Fibroblast of skin of back (primary cell): ENCODE measurements at regions not wholly inside any gene's neighbourhood (a gene's known extent, or its start where the extent isn't known, plus 50 kb on each side); places are given as distances from the start of the nearest gene placed in this dataset.
"Not testable (repeated sequence)": the region's sequence is repeated elsewhere in the genome, so short reads cannot be mapped to it uniquely, and the experiment has no call there.

Experiments
- DNase-seq: peaks from one replicate; pipeline ENCODE4 v3.0.0-alpha.2; 2013

DNA sequence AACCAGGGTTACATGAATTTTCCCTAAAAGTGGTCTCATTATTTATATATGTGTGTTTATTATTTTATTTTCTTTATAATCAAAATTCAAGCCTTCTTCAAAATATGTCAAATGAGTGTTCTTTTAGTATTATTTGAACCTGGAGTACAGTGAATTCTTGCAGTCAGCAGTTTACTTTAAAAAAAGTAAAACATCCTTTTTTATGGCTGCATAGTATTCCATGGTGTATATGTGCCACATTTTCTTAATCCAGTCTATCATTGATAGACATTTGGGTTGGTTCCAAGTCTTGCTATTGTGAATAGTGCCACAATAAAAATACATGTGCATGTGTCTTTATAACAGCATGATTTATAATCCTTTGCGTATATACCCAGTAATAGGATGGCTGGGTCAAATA, 920.9 kb downstream of the DNAJB9 start:
- not testable (repeated sequence) for DNase-seq

DNA sequence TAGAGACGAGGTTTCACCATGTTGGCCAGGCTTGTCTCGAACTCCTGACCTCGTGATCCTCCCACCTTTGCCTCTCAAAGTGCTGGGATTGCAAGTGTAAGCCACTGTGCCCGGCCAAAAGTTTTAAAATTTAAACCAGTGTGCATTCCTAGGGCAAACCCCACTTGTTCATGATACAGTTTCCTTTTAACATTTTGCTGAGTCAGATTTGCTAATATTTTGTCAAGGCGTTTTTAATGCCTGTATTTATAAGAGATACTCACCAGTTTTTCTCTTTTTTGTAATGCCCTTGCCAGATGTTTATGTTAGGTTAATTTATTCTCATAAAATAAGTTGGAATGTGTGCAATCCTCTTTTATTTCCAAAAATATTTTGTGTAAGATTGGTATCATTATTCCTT, 927.4 kb downstream of the DNAJB9 start:
- DNase-seq, result no peak

- no peak for DNase-seq
Measured at GRCh38 chr7:109498131-109498530, 928.5 kb downstream of the DNAJB9 start.

GRCh38 chr7:109503421-109503820, 933.7 kb downstream of the DNAJB9 start:
- no peak for DNase-seq

- no peak for DNase-seq
Measured at GRCh38 chr7:109522585-109522984, 952.9 kb downstream of the DNAJB9 start.

- no peak for DNase-seq
Measured at GRCh38 chr7:109527833-109528232, 958.2 kb downstream of the DNAJB9 start.

DNA sequence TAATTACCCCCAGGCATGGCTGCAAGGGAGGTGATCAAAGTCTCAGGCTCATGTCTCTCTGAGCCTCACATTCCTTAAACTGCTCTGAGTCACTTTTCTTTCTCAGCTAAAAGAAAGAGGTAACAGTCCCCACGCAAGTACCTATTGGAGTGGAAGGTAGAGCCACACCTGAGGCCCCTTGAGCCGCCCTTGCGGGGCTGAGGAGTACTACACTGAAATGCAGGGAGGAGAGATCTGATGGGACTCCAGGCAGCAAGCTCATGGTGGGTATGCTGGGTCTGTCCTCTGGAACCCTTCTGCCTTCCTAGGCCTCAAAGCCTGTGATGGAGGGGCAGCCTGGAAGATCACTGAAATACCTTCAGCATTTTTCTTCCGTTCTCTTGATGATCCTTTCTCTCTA, 960.0 kb downstream of the DNAJB9 start:
- DNase-seq, result no peak

DNA sequence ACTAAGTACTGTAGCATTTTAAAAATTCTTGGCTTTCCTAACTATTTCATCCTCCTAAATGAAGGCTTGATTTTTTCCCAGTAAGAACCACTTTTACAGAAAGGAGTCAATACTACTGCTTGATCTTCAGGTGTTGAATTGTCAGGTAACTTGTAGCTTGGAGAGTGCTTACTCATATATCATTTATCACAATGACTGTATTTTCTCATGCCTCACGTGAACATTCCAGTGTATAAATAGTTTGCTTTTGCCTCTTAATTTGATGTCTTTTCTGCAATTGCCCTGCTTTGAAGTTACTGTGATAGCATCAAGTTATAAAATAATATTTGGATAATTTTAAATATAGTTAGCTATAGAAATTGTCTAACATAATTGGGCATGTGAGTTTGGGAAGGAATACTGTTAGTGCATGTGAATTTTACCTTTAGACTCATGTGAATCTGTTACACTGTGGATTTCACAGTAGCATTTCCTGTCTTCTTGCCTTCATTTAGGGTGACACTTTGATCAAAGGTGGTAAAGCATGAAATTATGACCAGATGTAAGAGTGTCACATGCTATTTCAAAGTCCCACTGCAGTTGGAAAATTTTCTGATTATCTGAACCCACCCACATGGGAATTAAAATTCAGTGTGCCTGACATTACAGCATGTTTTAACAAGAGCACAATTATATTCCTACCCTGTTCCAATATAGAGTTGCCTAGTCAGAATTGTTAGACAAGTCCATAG, 962.8 kb downstream of the DNAJB9 start:
- no peak for DNase-seq

GRCh38 chr7:109545686-109546085, 976.0 kb downstream of the DNAJB9 start:
- DNase-seq, result no peak

DNA sequence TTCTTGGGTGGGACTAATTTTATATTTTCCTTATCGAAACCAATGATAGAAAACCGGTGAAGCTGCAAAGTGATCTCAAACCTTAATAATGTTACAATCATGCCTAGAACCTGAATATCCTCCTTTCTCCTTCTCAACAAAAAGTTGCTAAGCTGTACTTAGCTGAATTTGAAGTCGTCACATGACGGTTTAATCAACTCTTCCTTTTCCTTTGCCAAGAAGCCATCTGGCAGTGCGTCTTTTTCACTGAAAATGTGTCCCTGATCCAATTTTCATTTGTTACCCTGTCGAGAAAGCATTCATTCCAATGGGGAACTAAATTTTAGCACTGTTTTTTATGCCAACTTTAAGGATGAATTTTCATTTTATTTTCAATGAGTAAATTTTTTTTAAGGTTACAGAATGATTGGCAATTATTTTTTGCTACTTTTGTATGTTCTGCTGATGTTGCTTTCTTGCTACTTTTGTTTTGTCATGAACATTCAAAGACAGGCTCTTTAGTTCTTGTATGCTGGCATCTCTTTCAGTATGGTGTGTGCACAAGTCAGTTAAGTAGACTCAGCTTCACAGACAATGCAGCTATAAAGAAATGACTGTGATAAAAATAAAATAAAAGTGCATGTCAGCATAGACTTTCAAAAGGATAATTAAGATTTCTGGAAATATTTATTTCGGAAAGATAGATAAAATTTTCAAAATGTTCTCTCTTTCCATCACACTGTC, 980.0 kb downstream of the DNAJB9 start:
- DNase-seq, result no peak

- no peak for DNase-seq
Measured at GRCh38 chr7:109552017-109552416, 982.3 kb downstream of the DNAJB9 start.

DNA sequence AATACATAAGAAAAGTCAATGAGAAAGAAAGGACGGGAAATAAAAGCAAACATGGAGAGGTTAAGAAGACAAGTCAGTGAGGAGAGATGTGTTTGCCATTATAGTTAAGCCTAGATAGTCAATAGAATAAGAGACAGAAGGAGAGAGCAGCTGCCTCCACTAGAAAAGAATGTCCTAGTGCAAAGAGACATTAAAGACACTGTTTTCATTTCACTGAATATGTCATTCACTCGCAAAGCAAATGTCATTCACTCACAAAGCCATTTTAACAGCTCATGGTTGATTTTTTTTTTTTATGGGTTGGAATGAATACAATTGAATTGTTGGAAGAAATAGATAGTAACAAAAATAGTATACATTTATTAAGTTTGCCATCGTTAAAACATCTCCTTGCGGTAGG, 1007.6 kb downstream of the DNAJB9 start:
- DNase-seq, result no peak

DNA sequence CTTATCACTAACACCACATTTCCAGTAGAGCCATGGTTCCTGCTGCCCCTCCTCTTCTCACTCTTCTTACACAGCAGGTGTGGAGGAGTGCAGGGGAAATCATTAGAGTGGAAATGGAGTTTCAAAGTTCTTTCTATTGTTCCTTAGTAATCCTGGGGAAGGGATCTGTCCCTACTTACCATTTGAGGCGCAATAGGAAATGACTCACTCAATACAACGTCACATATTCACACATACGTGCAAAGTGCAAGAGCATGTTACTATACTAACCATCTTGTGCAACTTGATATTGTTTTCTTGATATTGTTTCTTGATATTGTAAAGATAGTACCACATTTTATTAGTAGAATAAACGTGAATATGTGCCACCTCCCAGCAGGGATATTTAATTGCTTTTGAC, 1010.2 kb downstream of the DNAJB9 start:
- no peak for DNase-seq

DNA sequence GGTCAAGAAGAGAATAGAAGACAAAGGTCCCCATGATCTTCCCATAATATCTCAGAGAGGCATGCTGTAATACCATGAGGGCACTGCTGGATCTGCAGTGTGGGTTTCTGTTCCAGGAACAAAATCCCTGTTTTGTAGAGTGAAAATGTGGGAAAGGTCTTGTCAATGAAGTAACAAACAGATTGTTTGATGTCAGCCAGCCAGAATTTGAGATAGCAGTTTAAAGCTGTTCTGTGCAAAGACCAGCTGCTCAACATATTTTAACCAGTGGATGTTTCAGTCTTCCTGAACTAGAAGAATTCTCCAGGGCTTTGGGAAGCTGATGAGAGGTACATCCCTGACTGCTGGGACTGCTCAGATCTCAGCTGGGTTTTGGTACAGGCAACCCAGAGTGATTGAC, 1012.5 kb downstream of the DNAJB9 start:
- DNase-seq, result no peak

- DNase-seq, result not testable (repeated sequence)
Measured at GRCh38 chr7:109596948-109597347, 1027.3 kb downstream of the DNAJB9 start.

- no peak for DNase-seq
Measured at GRCh38 chr7:109611656-109612055, 1042.0 kb downstream of the DNAJB9 start.

DNA sequence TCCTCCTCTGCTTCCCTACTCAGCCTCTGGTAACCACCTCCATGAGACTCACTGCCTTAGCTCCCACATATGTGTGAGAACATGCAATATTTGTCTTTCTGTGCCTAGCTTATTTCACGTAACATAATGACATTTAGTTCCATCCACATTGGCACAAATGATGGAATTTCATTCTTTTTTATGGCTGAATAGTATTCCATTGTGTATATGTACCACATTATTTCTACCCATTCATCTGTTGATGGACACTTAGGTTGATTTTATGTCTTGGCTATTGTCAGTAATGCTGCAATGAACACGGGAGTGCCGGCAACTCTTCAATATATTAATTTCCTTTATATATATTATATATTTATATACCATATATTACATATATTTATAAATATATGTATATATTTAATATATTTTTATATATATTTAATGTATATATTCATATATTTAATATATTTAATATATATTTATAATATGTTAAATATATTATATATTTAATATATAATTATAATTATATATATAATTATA, 1046.9 kb downstream of the DNAJB9 start:
- no peak for DNase-seq

- DNase-seq, result no peak
Measured at GRCh38 chr7:109622320-109622719, 1052.6 kb downstream of the DNAJB9 start.

- not testable (repeated sequence) for DNase-seq
Measured at GRCh38 chr7:109632890-109633289, 1063.2 kb downstream of the DNAJB9 start.

DNA sequence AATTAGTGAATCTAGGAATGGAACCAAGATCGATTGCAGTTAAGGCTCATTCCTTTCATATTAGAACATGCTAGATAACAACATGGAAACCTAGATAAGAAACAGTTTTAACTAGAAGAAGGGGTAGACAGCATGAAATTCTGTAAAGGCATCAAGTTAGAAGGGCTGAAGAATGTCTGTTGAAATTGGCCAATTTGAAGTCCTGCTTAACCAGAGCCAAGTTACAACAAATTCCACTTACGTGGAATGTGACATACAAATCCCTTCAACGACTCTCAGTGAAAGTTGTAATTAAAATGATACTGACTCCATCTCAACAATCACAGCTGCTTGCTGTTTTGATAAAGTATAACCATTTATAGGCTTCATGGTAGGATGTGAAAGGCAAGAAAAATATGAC, 1065.7 kb downstream of the DNAJB9 start:
- no peak for DNase-seq

- no peak for DNase-seq
Measured at GRCh38 chr7:109637428-109637990, 1067.8 kb downstream of the DNAJB9 start.

DNA sequence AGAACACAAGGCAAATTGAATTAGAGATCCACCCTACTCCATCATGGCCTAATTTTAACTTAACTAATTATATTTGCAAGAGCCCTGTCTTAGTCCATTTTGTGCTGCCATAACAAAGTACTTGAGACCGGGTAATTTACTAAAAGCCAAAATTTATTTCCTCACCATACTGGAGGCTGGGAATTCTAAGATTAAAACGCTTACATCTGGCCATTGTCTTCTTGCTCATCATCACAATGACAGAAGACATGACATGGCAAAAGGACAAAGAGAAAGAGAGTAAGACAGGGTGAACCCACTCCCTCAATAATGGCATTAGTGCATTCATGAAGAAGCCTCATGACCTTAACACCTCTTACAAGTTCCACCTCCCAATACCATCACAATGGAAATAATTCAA, 1068.6 kb downstream of the DNAJB9 start:
- no peak for DNase-seq

DNA sequence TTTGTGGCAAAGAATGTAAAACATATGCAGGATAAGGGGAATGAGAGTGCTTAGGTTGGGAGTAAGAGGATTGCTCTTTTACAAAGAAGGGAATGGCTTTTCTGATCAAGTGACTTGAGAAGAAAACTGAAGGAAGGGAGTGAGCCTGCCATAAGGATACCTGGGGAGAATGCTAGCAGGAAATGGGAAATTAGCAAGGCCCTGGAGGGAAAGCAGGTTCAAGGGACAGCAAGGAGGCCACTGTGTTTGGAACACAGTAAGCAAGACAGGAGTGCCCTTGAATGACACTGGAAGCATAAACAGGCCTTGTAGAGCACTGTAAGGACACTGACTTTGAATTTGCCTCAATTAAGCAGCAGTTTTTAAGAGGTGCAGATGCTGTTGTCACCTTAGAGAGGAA, 1069.9 kb downstream of the DNAJB9 start:
- DNase-seq, result no peak

DNA sequence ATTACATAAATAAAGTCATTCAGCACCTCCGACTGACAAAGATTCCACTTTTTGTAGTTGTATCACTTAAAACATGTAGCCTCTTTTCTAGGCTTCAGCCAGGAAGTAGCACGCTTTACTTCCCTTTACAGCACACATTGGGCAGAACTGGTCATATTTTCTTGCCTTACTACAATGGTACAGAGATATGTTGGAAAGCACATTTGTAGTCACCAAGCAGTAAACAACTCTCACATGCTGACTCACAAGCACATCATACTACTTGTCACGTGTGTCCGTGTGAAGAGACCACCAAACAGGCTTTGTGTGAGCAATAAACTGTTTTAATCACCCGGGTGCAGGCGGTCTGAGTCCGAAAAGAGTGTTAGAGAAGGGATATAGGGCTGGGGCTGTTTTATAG, 1071.8 kb downstream of the DNAJB9 start:
- no peak for DNase-seq
